Effector memory CD8-positive, alpha-beta T cell (primary cell): ENCODE measurements at regions not wholly inside any gene's neighbourhood (a gene's known extent, or its start where the extent isn't known, plus 50 kb on each side); places are given as distances from the start of the nearest gene placed in this dataset.

Experiments
- ATAC-seq: fragments of 150-1000 bp; cut with Tn5 transposase; replicated peaks from 2 replicates; pipeline ENCODE4 v1.10.0; 2021; ENCODE audit warnings: mild to moderate bottlenecking, moderate library complexity
- DNase-seq, 3 experiments: peaks; one replicate each; pipeline ENCODE4 v3.0.0; 2021
- H3K27ac Mint-ChIP-seq, 2 donors: one replicate each; pipeline ENCODE4 v1.8.0; 2022; ENCODE audit warnings: mild to moderate bottlenecking in 2 of 2, mixed read lengths in 2 of 2, moderate library complexity in 2 of 2
- H3K27me3 Mint-ChIP-seq, 2 donors: one replicate each; pipeline ENCODE4 v1.8.0; 2022; ENCODE audit warnings: mixed read lengths in 2 of 2
- H3K36me3 Mint-ChIP-seq: one replicate; pipeline ENCODE4 v1.8.0; 2022; ENCODE audit warnings: mild to moderate bottlenecking, moderate library complexity, mixed read lengths; ENCODE audit not compliant: insufficient read depth
- H3K4me1 Mint-ChIP-seq, 2 donors: one replicate each; pipeline ENCODE4 v1.8.0; 2022; ENCODE audit warnings: low read depth in 2 of 2, mixed read lengths in 2 of 2
- H3K4me3 Mint-ChIP-seq, 2 donors: one replicate each; pipeline ENCODE4 v1.8.0; 2022; ENCODE audit warnings: mild to moderate bottlenecking in 2 of 2, mixed read lengths in 2 of 2, moderate library complexity in 2 of 2
- H3K9me3 Mint-ChIP-seq, 2 donors: one replicate each; pipeline ENCODE4 v1.8.0; 2022; ENCODE audit warnings: mixed read lengths in 2 of 2

DNA sequence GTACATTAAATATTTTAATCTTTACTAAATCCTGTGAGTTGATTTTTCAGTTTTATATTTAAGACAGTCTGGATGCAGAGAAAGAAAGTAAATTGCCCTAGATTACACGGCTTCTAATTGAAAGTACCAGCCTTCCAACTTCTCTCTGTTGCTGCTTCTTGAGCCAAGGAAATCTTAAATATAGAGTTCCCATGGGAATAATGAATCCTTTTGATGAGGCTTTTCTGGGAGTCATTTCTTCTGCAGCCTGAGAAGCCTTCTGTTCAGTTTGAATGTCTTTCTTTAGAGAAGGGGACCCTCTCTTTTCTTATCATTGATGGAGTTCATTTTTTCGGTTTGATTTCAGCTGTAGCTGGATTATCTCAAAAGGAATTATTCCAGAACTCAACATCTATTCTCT lies 317.3 kb upstream of the PTPRD start:
- H3K27me3 Mint-ChIP-seq: no peaks in the 10 kb centered on the region
- H3K9me3 Mint-ChIP-seq: peaks cover 9 to 26% of the 10 kb centered on the region in 2 donors
- no peak overlapping the region for H3K4me3 Mint-ChIP-seq
- no peaks in the 10 kb centered on the region for H3K36me3 Mint-ChIP-seq
- ATAC-seq (no peak), DNase-seq (no peak)
- H3K27ac Mint-ChIP-seq: no peak overlapping the region
- no peaks in the 10 kb centered on the region for H3K4me1 Mint-ChIP-seq

DNA sequence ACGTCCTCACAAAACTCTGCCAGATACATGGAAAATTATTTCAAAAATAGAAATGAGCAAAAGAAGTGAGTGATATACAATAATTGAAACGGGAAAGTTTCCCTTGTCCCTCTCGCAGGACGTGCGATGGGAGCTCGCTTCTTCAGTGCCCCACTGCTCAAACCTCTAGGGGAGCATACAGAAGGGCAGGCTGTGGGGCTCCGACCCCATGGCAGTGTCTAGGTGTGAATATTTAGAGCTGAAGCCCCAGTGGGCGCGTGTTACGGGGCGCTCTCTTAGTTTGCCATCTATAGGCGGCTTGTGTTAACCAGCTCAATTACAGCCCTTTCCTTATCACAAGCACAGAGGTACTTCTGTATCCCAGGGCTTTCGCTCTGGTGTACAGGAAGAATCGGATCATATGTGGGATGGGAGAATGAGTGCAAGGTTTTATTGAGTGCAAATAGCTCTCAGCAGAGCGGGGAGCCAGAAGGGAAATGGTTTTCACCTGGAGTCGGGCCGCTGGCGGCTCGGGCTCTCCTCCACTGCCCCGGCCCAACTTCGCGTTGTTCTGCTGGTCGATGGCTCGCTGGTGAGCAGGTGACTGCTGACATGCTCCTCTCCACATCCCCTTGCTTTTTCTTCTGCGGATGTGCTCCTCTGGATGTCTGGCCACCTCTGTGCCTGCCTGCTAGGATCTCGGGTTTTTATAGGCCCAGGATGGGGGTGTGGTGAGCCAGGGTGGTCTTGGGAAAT lies 334.0 kb upstream of the PTPRD start:
- H3K36me3 Mint-ChIP-seq: no peaks in the 10 kb centered on the region
- H3K27me3 Mint-ChIP-seq: no peaks in the 10 kb centered on the region
- H3K4me1 Mint-ChIP-seq: no peaks in the 10 kb centered on the region
- no peak overlapping the region for H3K4me3 Mint-ChIP-seq
- peaks cover 0 to 12% of the 10 kb centered on the region in 2 donors for H3K9me3 Mint-ChIP-seq
- H3K27ac Mint-ChIP-seq: no peak overlapping the region
- ATAC-seq (no peak), DNase-seq (no peak)

DNA sequence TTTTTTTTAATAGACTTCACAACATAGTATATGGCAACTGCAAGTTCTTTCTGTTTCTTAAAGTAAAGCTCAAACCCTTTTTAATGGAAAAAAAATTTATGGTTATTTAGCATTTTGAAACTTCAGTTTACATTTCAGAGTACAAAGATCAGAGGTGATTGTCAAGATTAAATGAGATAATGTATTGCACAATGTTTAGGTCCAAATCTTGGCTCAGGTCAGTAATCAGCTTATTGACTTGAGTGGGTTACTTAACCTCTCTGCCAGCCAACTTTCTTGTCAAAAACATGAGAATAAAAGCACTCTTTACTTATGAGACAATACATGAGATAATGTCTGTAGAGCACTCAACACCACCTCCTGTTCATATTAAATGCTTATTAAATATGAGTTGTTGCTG lies 345.1 kb upstream of the PTPRD start:
- Mint-ChIP-seq H3K9me3 (peaks cover 6 to 30% of the 10 kb centered on the region in 2 donors), H3K36me3 (no peaks in the 10 kb centered on the region), H3K4me3 (no peak overlapping the region), H3K27me3 (no peaks in the 10 kb centered on the region), H3K4me1 (no peaks in the 10 kb centered on the region), H3K27ac (no peak overlapping the region)
- no peak for DNase-seq
- no peak for ATAC-seq

DNA sequence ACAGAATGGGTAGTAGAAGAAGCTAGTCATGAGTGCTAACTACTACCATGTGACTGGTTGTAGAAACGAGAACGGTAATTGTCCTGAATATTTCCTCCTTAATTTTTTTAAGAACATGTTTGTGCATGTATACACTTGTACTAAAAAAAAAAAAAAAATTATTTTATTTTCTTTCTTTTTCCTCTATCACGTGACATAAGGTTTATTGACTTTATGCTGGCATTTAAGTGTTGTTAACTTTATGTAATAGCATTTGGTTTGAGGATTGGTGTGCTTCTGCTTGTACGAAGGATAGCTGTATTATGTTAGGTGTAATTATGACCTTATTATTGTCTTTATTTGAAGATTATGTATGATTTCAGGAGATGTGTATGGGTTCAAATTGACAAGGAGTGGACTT lies 349.1 kb upstream of the PTPRD start:
- H3K36me3 Mint-ChIP-seq: no peaks in the 10 kb centered on the region
- H3K4me1 Mint-ChIP-seq: no peaks in the 10 kb centered on the region
- H3K27ac Mint-ChIP-seq: no peak overlapping the region
- H3K27me3 Mint-ChIP-seq: no peaks in the 10 kb centered on the region
- ATAC-seq (no peak), DNase-seq (no peak)
- H3K9me3 Mint-ChIP-seq: peaks cover 13 to 44% of the 10 kb centered on the region in 2 donors
- H3K4me3 Mint-ChIP-seq: no peak overlapping the region

DNA sequence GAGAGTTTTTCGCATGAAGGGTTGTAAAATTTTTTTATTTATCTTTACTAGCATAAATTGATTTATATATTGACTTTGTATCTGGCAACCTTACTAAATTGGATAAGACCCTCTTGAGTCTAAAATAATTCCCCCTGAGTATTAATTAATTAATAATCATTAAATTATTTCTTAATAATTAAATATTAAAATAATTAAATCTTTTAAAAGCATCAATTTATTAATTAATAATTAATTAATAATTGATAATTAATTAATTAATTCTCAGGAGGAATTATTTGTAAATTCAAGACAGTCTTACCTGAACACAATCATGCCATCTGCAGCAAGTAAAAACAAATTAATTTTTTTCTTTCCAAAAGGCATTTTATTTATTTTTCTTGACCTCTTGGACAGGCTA lies 370.4 kb upstream of the PTPRD start:
- Mint-ChIP-seq H3K4me3 (no peak overlapping the region), H3K4me1 (no peaks in the 10 kb centered on the region), H3K27ac (no peak overlapping the region), H3K27me3 (no peaks in the 10 kb centered on the region), H3K36me3 (no peaks in the 10 kb centered on the region), H3K9me3 (peaks cover 7% of the 10 kb centered on the region in 2 donors)
- no peak for DNase-seq
- no peak for ATAC-seq

DNA sequence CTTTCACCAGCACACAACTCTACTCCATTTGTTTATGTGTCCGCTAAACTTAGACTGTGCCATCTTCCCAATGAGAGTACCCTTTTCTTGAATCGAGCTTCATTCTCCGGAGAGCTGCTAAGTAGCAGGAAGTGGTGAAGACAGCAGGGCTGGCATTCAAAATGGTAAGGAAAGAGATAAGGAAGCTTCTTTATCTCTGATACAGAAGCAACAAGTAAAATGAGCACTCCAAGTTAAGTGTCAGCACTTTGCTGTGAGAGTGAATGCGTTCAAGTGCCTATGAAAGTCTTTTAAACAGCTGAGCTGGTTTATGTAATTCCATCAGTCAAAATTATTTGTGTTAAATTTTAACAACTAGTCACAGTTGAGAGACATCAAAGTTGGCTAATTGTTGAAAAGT lies 386.8 kb upstream of the PTPRD start:
- no peak overlapping the region for H3K27ac Mint-ChIP-seq
- no peaks in the 10 kb centered on the region for H3K36me3 Mint-ChIP-seq
- DNase-seq (no peak), ATAC-seq (no peak)
- H3K4me3 Mint-ChIP-seq: no peak overlapping the region
- H3K9me3 Mint-ChIP-seq: peaks cover 8% of the 10 kb centered on the region in 2 donors
- no peaks in the 10 kb centered on the region for H3K27me3 Mint-ChIP-seq
- H3K4me1 Mint-ChIP-seq: no peaks in the 10 kb centered on the region

DNA sequence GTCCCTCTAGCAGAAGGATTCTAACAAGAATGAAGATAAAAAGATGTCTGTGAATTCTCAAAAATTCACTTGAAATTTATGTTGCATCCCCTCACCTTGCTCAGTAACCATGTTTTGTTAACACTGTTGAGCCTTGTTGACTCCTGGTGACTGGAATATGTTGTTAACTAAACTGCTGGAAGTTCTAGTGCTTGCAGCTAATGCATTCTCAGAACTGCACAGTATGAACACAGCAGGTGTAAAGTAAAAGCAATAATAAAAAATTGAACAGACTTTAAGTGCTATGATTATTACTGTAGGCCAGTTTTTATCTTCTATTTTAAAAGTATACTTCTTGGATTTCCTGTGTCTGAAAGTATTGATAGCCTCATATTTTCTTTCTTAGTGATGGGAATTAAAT lies 388.7 kb upstream of the PTPRD start:
- Mint-ChIP-seq H3K36me3 (no peaks in the 10 kb centered on the region), H3K4me3 (no peak overlapping the region), H3K27me3 (no peaks in the 10 kb centered on the region), H3K27ac (no peak overlapping the region), H3K4me1 (no peaks in the 10 kb centered on the region), H3K9me3 (peaks cover 8 to 9% of the 10 kb centered on the region in 2 donors)
- no peak for DNase-seq
- no peak for ATAC-seq

DNA sequence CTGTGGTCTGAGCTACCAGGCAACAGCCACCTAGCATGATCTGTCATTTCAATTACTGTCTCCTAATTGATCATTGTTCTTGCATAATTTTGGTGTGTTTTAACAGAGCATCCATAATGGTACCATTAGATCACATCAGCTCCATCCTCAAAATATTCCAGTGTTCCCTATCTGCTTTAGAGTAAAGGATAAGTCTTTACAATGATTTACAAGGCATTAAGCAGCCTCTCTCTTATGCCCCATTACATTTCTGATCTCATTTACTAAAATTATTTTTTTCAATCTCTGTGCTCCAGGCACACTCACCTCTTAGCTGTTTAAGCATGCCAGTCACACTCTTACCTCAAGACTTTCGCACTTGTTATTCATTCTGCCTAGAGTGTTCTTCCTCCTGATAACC lies 389.9 kb upstream of the PTPRD start:
- Mint-ChIP-seq H3K9me3 (peaks cover 8 to 10% of the 10 kb centered on the region in 2 donors), H3K4me1 (no peaks in the 10 kb centered on the region), H3K36me3 (no peaks in the 10 kb centered on the region), H3K27me3 (no peaks in the 10 kb centered on the region), H3K4me3 (no peak overlapping the region), H3K27ac (no peak overlapping the region)
- DNase-seq (no peak), ATAC-seq (no peak)

DNA sequence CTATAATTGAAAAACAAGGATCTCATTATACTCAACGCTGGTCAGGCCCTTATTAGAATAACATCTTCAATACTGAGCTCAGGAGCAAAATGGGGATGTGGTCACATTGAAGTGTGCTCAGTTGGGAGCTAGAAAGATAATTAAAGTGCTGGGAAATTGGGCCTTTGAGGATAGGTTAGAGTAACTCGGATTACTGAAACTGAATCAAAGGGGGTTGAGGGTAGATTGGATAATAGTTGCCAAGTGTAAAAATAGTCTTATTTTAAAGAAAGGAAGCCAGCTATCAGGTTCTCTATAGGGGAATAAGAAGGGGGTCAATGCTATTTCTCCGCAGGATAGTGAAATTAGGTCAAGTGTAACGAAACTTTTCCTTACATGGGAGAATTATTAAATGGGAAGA lies 391.0 kb upstream of the PTPRD start:
- H3K27me3 Mint-ChIP-seq: no peaks in the 10 kb centered on the region
- no peaks in the 10 kb centered on the region for H3K4me1 Mint-ChIP-seq
- ATAC-seq (no peak), DNase-seq (no peak)
- H3K27ac Mint-ChIP-seq: no peak overlapping the region
- H3K9me3 Mint-ChIP-seq: peaks cover 9 to 11% of the 10 kb centered on the region in 2 donors
- H3K4me3 Mint-ChIP-seq: no peak overlapping the region
- no peaks in the 10 kb centered on the region for H3K36me3 Mint-ChIP-seq

DNA sequence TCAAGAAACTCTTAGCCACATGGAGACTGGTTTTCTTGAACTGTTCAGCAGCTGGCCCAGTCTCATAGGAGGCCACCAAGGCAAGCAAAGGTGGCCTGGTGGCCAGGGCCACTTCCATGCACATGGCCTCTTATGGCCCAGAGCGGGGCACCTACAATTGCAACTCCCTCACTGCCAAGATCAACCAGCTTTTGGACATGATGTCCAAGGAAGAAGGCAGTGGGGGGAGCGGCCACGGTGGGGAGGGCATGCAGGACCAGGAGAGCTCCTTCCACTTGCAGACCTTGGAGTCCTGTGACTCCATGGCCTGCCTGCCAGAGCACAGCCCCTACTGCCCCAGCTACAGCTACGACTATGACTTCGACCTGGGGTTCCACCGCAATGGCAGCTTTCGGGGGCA lies 398.9 kb upstream of the PTPRD start:
- no peak for DNase-seq
- no peaks in the 10 kb centered on the region for H3K4me1 Mint-ChIP-seq
- no peak for ATAC-seq
- no peaks in the 10 kb centered on the region for H3K36me3 Mint-ChIP-seq
- no peak overlapping the region for H3K27ac Mint-ChIP-seq
- no peaks in the 10 kb centered on the region for H3K27me3 Mint-ChIP-seq
- H3K9me3 Mint-ChIP-seq: peaks cover 9 to 39% of the 10 kb centered on the region in 2 donors
- no peak overlapping the region for H3K4me3 Mint-ChIP-seq

DNA sequence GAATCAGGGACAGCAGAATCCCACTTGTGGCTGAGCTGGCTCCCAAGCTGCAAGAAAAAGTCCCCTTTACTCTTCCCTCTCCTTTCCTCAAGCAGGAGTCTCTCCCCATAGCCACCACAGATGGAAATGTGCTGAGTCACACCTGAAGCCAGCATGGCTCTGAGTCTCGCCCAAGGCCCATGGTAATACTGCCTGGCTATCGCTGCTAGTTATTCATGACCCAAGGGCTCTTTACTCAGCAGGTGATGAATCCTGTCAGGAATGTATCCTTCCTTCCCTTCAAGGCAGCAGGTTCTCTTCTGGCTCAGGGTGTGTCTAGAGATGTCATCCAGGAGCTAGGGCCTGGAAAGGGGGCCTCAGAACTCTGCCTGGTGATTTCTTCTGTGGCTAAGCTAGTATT lies 403.3 kb upstream of the PTPRD start:
- ATAC-seq: no peak
- no peaks in the 10 kb centered on the region for H3K27me3 Mint-ChIP-seq
- peaks cover 9 to 50% of the 10 kb centered on the region in 2 donors for H3K9me3 Mint-ChIP-seq
- peaks cover 0 to 2% of the 10 kb centered on the region in 2 donors for H3K4me1 Mint-ChIP-seq
- DNase-seq: no peak
- no peaks in the 10 kb centered on the region for H3K36me3 Mint-ChIP-seq
- H3K4me3 Mint-ChIP-seq: no peak overlapping the region
- no peak overlapping the region for H3K27ac Mint-ChIP-seq

DNA sequence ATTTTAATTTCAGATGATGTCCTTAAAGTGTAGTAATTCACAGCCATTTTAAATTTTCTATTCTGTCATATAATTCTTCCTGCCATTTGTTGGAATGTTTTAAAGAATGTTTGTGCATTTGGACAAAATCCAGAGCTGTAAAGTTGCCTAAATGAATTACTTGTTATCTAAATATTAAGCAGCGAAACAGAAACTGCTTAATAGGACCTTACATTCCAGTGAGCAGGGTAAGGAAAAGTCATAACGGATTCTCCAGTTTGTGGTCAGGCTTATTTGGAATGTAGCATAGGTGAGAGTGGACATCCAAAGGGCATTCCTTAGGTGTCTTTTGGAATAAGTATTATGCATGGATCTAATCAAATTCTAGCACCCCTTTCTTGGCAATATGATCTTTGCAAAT lies 410.4 kb upstream of the PTPRD start:
- DNase-seq: no peak
- peaks cover 9 to 35% of the 10 kb centered on the region in 2 donors for H3K9me3 Mint-ChIP-seq
- H3K4me1 Mint-ChIP-seq: no peaks in the 10 kb centered on the region
- no peak overlapping the region for H3K27ac Mint-ChIP-seq
- no peak overlapping the region for H3K4me3 Mint-ChIP-seq
- no peaks in the 10 kb centered on the region for H3K36me3 Mint-ChIP-seq
- ATAC-seq: no peak
- no peaks in the 10 kb centered on the region for H3K27me3 Mint-ChIP-seq

DNA sequence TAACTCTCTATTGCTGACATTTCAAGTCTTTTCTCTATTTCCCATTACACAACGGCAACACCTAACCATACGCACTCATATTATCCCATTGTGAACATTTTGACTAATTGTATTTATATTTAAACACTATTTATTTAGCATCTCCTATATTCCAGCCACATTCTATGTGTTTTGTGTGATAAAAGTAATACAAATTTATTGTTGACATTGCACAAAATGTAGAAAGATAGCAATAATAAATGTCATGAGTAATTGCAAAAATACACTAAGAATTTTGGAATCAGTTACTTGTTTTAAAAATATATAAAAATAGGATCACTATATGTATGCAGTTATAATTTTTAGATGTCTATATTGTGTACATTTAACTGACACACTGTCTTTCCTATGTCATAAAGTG lies 413.0 kb upstream of the PTPRD start:
- no peak for ATAC-seq
- H3K27ac Mint-ChIP-seq: no peak overlapping the region
- H3K4me3 Mint-ChIP-seq: no peak overlapping the region
- no peak for DNase-seq
- no peaks in the 10 kb centered on the region for H3K36me3 Mint-ChIP-seq
- H3K4me1 Mint-ChIP-seq: no peaks in the 10 kb centered on the region
- no peaks in the 10 kb centered on the region for H3K27me3 Mint-ChIP-seq
- H3K9me3 Mint-ChIP-seq: peaks cover 9 to 28% of the 10 kb centered on the region in 2 donors

DNA sequence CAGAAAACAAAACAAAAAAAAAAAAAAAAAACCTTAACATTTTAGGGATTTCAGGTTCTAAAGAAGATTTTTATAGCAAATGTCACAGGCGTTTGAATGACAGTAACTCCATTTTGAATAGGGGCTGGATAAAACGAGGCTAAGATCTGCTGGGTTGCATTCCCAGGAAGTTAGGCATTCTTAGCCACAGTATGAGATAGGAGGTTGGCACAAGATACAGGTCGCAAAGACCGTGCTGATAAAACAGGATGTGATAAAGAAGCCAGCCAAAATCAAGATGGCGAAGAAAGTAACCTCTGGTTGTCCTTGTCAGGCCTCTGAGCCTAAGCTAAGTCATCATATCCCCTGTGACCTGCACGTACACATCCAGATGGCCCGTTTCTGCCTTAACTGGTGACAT lies 425.6 kb upstream of the PTPRD start:
- Mint-ChIP-seq H3K9me3 (peaks cover 14 to 18% of the 10 kb centered on the region in 2 donors), H3K4me3 (no peak overlapping the region), H3K4me1 (no peaks in the 10 kb centered on the region), H3K27ac (no peak overlapping the region), H3K36me3 (no peaks in the 10 kb centered on the region), H3K27me3 (no peaks in the 10 kb centered on the region)
- ATAC-seq: no peak
- DNase-seq: no peak

DNA sequence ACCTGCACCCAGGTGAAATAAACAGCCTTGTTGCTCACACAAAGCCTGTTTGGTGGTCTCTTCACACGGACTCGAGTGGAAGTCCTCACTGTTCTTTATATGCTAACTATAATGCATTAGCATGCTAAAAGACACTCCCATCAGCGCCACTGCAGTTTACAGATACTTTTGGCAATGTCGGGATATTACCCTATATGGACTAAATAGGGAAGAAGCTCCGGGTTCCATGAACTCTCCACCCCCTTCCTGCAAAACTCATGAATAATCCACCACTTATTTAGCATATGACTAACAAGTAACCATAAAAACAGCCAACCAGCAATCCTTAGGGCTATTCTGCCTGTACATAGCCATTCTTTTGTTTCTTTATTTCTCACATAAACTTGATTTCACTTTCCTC lies 426.2 kb upstream of the PTPRD start:
- ATAC-seq (no peak), DNase-seq (no peak)
- Mint-ChIP-seq H3K36me3 (no peaks in the 10 kb centered on the region), H3K4me1 (no peaks in the 10 kb centered on the region), H3K9me3 (peaks cover 14 to 18% of the 10 kb centered on the region in 2 donors), H3K27me3 (no peaks in the 10 kb centered on the region), H3K4me3 (no peak overlapping the region), H3K27ac (no peak overlapping the region)
